ENCODE measurements at regions not wholly inside any gene's neighbourhood (a gene's known extent, or its start where the extent isn't known, plus 50 kb on each side); places are given as distances from the start of the nearest gene placed in this dataset.

GRCh38 chr4:33628296-33628695, 2616.0 kb downstream of the ARAP2 start:
- TF ChIP-seq POLR2A (IDR thresholded peaks at IDR 0.05), result no peak
- no peak for TF ChIP-seq CTCF (IDR thresholded peaks at IDR 0.05)
